ENCODE measurements at regions not wholly inside any gene's neighbourhood (a gene's known extent, or its start where the extent isn't known, plus 50 kb on each side); places are given as distances from the start of the nearest gene placed in this dataset.
A peak's percentile ranks its signal among the peaks of the same experiment; 100 is the strongest.
"Not testable (repeated sequence)": the region's sequence is repeated elsewhere in the genome, so short reads cannot be mapped to it uniquely, and the experiment has no call there.

DNA sequence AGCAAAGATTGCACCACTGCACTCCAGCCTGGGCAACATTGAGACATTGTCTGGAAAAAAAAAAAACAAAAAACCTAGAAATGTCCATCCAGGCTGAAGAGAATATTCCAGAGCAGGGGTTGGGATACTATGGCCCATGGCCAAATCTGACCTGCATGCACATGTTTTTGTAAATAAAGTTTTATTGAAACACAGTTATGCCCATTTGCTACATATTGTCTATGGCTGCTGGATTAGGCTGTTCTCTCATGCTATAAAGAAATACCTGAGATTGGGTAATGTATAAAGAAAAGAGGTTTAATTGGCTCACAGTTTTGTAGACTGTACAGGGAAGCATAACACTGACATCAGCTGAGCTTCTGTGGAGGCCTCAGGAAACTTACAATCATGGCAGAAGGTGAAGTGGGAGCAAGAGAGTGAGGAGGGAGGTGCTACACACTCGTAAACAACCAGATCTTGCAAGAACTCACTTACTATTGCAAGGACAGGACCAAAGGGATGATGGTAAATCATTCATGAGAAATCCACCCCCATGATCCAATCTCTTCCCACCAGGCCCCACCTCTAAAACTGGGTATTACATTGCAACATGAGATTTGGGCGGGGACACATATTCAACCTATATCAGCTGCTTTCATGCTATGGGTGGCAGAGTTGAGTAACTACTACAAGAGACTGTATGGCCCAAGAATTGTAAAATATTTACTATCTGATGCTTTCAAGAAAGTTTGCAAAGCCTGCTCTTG is 137.8 kb upstream of the ROPN1B start:
- not testable (repeated sequence) for DNase-seq

DNA sequence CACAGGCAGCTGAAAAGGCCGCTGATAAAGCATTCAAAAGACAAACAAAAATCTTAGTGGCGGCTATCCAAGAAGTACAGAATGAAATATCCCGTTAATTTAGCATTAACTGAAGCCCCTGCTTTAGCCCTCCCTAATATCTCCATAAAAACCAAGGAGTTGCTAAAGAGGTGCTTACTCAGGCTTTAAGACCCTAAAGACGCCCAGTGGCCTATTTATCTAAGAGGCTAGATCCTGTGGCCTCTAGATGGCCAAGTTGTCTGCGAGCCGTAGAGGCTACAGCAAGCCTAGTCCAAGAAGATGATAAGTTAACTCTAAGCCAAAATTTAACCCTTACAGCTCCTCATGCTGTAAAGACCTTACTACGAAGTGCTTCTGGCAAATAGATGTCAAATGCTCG is 133.4 kb upstream of the ROPN1B start:
- DNase-seq = not testable (repeated sequence)

GRCh38 chr3:125836011-125836551 is 132.9 kb upstream of the ROPN1B start:
- DNase-seq = peak; percentile 10

DNA sequence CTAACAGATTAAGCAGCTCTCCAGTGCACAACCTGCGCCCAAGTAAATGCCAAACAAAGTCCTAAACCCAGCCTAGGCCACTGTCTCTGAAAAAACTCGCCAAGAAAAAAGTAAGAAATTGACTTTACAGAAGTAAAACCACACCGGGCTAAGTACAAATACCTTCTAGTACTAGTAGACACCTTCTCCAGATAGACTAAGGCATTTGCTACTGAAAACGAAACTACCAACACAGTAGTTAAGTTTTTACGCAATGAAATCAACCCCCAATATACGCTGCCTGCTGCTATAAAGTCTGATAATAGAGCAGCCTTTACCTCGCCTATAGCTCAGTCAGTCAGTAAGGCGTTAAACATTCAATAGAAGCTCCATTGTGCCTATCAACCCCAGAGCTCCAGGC is 132.2 kb upstream of the ROPN1B start:
- DNase-seq = not testable (repeated sequence)

- not testable (repeated sequence) for DNase-seq
These were observed 130.1 kb upstream of the ROPN1B start for GRCh38 chr3:125838857-125839256.

- DNase-seq = not testable (repeated sequence)
These were observed 128.5 kb upstream of the ROPN1B start for GRCh38 chr3:125840465-125840864.

DNA sequence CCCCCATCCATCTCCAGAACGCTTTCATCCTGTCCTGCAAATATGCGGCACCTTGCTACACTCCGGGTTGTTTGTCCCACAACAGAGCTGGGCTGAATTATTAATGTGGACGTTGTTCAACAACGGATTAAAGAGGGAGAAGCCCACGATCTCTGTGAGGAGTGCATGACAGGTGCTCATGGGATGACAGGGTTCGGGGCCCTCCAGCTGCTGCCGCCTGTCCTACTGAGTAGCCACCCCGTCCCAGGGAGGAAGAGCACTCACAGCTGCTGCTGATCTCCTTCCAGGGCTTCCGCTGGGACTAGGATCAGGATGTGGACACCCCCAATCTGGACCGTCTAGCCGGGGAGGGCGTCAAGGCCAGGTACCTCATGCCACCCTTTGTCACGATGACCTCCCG is 121.0 kb upstream of the ROPN1B start:
- not testable (repeated sequence) for DNase-seq

DNA sequence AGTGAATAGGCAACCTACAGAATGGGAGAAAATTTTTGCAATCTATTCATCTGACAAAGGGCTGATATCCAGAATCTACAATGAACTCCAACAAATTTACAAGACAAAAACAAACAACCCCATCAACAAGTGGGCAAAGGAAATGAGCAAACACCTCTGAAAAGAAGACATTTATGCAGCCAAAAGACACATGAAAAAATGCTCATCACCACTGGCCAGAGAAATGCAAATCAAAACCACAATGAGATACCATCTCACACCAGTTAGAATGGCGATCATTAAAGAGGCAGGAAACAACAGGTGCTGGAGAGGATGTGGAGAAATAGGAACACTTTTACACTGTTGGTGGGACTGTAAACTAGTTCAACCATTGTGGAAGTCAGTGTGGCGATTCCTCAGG is 114.0 kb upstream of the ROPN1B start:
- not testable (repeated sequence) for DNase-seq

- DNase-seq = not testable (repeated sequence)
These were observed 108.4 kb upstream of the ROPN1B start for GRCh38 chr3:125860547-125860946.

GRCh38 chr3:125862841-125863254 is 106.1 kb upstream of the ROPN1B start:
- not testable (repeated sequence) for DNase-seq

- DNase-seq = not testable (repeated sequence)
These were observed 104.4 kb upstream of the ROPN1B start for GRCh38 chr3:125864532-125864931.

GRCh38 chr3:125886006-125886405 is 83.0 kb upstream of the ROPN1B start:
- DNase-seq = not testable (repeated sequence)

DNA sequence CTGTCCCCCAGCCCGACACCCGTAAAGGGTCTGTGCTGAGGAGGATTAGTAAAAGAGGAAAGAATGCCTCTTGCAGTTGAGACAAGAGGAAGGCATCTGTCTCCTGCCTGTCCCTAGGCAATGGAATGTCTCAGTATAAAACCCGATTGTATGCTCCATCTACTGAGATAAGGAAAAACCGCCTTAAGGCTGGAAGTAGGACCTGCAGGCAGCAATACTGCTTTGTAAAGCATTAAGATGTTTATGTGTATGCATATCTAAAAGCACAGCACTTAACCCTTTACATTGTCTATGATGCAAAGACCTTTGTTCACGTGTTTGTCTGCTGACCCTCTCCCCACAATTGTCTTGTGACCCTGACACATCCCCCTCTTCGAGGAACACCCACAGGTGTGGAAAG is 69.8 kb upstream of the ROPN1B start:
- not testable (repeated sequence) for DNase-seq

- DNase-seq = not testable (repeated sequence)
These were observed 67.5 kb upstream of the ROPN1B start for GRCh38 chr3:125901473-125901872.

DNA sequence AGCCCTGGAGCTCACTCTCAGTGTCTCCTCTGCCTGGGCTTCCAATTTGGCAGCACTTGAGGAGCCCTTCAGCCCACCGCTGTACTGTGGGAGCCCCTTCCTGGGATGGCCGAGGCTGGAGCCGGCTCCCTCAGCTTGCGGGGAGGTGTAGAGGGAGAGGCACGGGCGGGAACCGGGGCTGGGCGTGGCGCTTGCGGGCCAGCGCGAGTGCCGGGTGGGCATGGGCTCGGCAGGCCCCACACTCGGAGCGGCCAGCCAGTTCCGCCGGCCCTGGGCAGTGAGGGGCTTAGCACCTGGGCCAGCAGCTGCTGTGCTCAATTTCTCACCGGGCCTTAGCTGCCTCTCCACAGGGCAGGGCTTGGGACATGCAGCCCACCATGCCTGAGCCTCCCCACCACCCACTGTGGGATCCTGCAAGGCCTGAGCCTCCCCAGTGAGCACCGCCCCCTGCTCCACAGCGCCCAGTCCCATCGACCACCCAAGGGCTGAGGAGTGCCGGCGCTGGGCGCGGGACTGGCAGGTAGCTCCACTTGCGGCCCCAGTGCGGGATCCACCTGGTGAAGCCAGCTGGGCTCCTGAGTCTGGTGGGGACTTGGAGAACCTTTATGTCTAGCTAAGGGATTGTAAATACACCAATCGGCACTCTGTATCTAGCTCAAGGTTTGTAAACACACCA is 65.1 kb upstream of the ROPN1B start:
- not testable (repeated sequence) for DNase-seq

- not testable (repeated sequence) for DNase-seq
These were observed 61.7 kb upstream of the ROPN1B start for GRCh38 chr3:125907279-125907678.

DNA sequence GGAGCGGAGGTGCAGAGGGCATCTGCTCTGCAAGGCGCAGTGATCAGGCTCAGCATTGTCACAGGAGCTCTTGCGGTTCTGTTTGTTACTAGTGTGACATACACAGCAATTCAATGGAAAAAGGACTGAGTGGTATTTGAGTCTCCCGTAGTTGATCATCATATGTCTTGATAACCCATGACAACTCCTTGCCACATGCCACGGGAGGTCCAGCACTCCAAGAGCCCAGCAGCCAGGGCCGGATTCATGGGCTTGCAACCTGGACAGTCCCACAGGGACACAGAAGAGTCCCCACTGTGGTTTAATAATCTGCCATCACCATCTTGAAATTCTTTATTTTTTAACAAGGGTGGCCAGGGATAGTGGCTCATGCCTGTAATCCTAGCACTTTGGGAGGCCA is 58.1 kb upstream of the ROPN1B start:
- DNase-seq = not testable (repeated sequence)

DNA sequence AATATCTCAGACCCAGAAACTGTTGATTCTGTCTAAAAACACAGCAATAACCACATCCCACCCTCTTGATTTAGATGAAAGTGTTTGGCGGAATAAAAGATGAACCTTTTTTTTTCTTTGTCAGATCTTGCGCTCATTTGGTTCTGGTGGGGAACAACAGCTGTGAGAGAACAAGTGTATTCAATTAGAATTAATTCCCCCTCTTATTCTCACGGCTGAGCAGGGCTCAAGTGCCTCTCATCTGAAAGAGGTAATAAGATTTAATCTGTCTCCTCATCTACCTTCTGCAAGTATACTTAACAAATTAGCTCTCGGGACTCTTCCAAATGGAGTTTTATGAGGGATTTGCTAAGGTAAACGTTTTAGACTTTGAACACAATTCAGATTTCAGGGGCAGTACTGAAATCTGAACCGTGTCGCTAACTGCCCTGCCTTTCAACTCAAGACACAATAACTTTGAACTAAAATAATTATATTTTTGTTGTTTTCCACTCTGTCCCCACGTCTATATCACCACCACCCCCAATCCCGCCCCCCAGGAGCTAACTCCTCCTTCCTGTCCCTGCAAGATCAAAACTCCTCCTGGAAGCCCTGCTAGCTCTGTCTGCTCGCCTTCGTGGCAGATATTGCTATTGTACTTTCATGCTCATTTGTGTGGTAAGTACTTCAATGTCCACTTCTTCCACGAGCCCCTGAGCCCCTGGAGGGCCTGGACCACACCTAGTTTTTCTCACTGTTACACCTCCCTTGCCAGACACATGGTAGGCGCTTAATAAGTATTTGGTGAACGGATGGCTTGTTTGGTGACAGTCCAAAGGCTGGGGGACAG is 54.2 kb upstream of the ROPN1B start:
- not testable (repeated sequence) for DNase-seq

- DNase-seq = not testable (repeated sequence)
These were observed 53.6 kb upstream of the ROPN1B start for GRCh38 chr3:125915437-125915787.

DNA sequence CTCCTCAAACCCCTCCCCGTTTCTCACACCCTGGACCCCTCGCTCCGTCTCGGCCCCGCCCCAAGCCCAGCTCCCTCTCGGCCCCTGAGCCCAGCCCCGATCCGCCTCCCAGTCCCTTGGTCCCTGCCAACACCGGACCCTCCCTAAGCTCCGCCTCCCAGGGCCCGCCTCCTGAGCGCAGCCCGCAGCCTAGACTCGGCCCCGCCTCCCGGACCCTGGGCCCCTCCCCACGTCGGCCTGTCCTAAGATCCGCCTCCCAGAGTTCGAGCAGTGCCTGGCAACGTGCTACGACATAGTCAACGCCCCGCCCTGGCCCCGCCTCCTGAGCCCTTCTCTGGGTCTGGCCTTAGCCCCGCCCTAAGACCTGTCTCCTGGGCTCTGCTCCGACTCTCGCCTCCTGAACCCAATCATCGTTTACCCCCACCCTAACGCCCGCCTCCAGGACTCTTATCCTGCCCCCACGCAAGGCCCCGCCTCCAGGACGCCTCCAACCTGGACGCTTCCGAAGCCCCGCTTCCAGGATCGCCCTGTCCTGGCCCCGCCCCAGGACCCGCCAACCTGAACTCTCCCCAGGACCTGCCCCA is 53.1 kb upstream of the ROPN1B start:
- peak; percentile 99 for DNase-seq

DNA sequence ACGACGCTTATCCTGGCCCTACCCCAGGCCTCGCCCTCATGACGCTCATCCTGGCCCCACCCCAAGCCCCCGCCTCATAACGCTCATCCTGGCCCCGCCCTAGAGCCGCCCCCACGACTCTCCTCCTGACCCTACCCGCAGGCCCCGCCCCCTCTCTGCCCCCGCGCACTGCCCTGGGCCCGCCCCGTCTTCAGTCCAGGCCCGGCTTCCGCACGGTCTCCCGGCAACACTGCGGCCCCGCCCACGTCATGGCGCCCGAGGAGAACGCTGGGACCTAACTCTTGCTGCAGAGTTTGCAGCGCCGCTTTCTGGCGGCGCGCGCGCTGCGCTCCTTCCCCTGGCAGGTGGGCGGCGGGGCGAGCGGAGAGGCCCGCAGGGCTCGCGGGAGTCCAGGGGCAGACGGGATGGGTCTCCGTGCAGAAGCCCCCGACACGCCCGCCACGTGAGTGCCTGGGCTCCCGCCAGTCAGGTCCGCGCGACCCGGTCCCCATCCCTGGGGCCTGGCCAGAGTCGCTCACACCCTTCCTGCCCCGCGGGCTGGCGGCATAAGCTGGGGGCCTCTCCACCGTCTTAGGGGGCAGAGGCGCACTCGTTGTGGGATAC is 52.5 kb upstream of the ROPN1B start:
- DNase-seq = peak; percentile 90

DNA sequence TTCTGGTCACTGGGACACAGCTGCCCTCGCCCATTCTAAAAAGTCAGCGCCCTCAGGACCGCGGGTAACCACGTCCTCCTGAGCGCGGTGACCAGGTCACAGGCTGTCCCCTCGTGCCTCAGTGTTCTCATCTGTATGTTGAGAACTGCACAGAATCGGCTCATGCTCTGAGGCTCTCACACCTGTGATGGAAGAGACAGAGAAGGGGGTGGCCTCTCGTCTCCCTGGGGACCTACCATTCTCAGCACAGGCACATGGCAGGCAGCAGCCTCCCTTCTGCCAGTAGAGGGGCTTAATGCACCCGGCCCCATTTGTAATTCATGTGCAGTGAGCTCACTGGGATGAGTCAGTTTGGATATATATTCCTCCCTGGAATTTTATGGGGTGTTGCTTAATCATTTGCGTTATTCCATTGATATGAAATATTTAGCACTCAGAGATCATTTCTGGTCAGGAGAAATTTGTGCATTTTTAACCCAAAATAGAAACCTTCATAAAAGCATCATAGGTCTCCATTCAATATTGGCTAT is 51.9 kb upstream of the ROPN1B start:
- DNase-seq = not testable (repeated sequence)

Data from activated CD4-positive, alpha-beta T cell treated with anti-CD3 and anti-CD28 coated beads for 1 hour (primary cell).